ENCODE measurements at regions not wholly inside any gene's neighbourhood (a gene's known extent, or its start where the extent isn't known, plus 50 kb on each side); places are given as distances from the start of the nearest gene placed in this dataset.
"Not testable (repeated sequence)": the region's sequence is repeated elsewhere in the genome, so short reads cannot be mapped to it uniquely, and the experiment has no call there.

- not testable (repeated sequence) for TF ChIP-seq CTCF, POLR2A, EP300 (IDR thresholded peaks at IDR 0.05)
These were observed 914.7 kb downstream of the AMY1C start for GRCh38 chr1:104664374-104664773.
